ENCODE measurements at regions not wholly inside any gene's neighbourhood (a gene's known extent, or its start where the extent isn't known, plus 50 kb on each side); places are given as distances from the start of the nearest gene placed in this dataset.
"Not testable (repeated sequence)": the region's sequence is repeated elsewhere in the genome, so short reads cannot be mapped to it uniquely, and the experiment has no call there.

- H3K9me3 Mint-ChIP-seq: peaks cover 0 to 10% (median 0%) of the 10 kb centered on the region in 7 donors
- no peak overlapping the region for H3K4me3 Mint-ChIP-seq
- DNase-seq: no peak
- no peaks in the 10 kb centered on the region for H3K36me3 Mint-ChIP-seq
- H3K27me3 Mint-ChIP-seq: peaks cover 0 to 11% (median 10%) of the 10 kb centered on the region in 3 donors
- no peak for ATAC-seq (ENCODE audit: low read depth in 2 of 2)
- H3K27ac Mint-ChIP-seq: no peak overlapping the region
- H3K4me1 Mint-ChIP-seq: no peaks in the 10 kb centered on the region
Measured at GRCh38 chr20:22729180-22729579, 144.8 kb upstream of the FOXA2 start.

GRCh38 chr20:22729616-22730236 lies 145.4 kb upstream of the FOXA2 start:
- Mint-ChIP-seq H3K9me3 (peaks cover 0 to 10% (median 0%) of the 10 kb centered on the region in 7 donors), H3K27me3 (peaks cover 0 to 11% (median 10%) of the 10 kb centered on the region in 3 donors), H3K27ac (peak overlapping the region in 1 of 6 donors; percentile 62), H3K4me3 (no peak overlapping the region), H3K36me3 (no peaks in the 10 kb centered on the region), H3K4me1 (no peaks in the 10 kb centered on the region)
- DNase-seq: no peak
- ATAC-seq (ENCODE audit: low read depth in 2 of 2): no peak

GRCh38 chr20:22732751-22733150 lies 148.4 kb upstream of the FOXA2 start:
- DNase-seq (no peak), ATAC-seq (ENCODE audit: low read depth in 2 of 2) (no peak)
- Mint-ChIP-seq H3K27ac (no peak overlapping the region), H3K9me3 (peaks cover 0 to 13% (median 0%) of the 10 kb centered on the region in 7 donors), H3K4me3 (no peak overlapping the region), H3K4me1 (no peaks in the 10 kb centered on the region), H3K27me3 (peaks cover 0 to 16% (median 11%) of the 10 kb centered on the region in 3 donors), H3K36me3 (no peaks in the 10 kb centered on the region)

GRCh38 chr20:22734946-22735647 lies 150.7 kb upstream of the FOXA2 start:
- not testable (repeated sequence) for H3K4me1 Mint-ChIP-seq; H3K27ac Mint-ChIP-seq; H3K9me3 Mint-ChIP-seq; DNase-seq; H3K36me3 Mint-ChIP-seq; ATAC-seq (ENCODE audit: low read depth in 2 of 2); H3K4me3 Mint-ChIP-seq; H3K27me3 Mint-ChIP-seq

GRCh38 chr20:22740829-22741228 lies 156.5 kb upstream of the FOXA2 start:
- Mint-ChIP-seq H3K36me3 (no peaks in the 10 kb centered on the region), H3K27me3 (peaks cover 0 to 7% (median 0%) of the 10 kb centered on the region in 3 donors), H3K9me3 (peaks cover 0 to 4% (median 0%) of the 10 kb centered on the region in 7 donors), H3K27ac (no peak overlapping the region), H3K4me3 (no peak overlapping the region), H3K4me1 (no peaks in the 10 kb centered on the region)
- no peak for DNase-seq
- no peak for ATAC-seq (ENCODE audit: low read depth in 2 of 2)

GRCh38 chr20:22744341-22745193 lies 160.2 kb upstream of the FOXA2 start:
- ATAC-seq (ENCODE audit: low read depth in 2 of 2) (no peak), DNase-seq (no peak)
- no peak overlapping the region for H3K4me3 Mint-ChIP-seq
- H3K36me3 Mint-ChIP-seq: no peaks in the 10 kb centered on the region
- no peaks in the 10 kb centered on the region for H3K27me3 Mint-ChIP-seq
- H3K9me3 Mint-ChIP-seq: peaks cover 0 to 10% (median 3%) of the 10 kb centered on the region in 7 donors
- H3K27ac Mint-ChIP-seq: no peak overlapping the region
- no peaks in the 10 kb centered on the region for H3K4me1 Mint-ChIP-seq

- Mint-ChIP-seq H3K4me1 (no peaks in the 10 kb centered on the region), H3K9me3 (peaks cover 0 to 10% (median 3%) of the 10 kb centered on the region in 7 donors), H3K4me3 (no peak overlapping the region), H3K27me3 (no peaks in the 10 kb centered on the region), H3K27ac (no peak overlapping the region), H3K36me3 (no peaks in the 10 kb centered on the region)
- ATAC-seq (ENCODE audit: low read depth in 2 of 2) (no peak), DNase-seq (no peak)
Measured at GRCh38 chr20:22745194-22745500, 160.8 kb upstream of the FOXA2 start.

- ATAC-seq (ENCODE audit: low read depth in 2 of 2) (no peak), DNase-seq (no peak)
- H3K4me1 Mint-ChIP-seq: no peaks in the 10 kb centered on the region
- H3K27me3 Mint-ChIP-seq: no peaks in the 10 kb centered on the region
- H3K9me3 Mint-ChIP-seq: peaks cover 0 to 10% (median 4%) of the 10 kb centered on the region in 7 donors
- H3K4me3 Mint-ChIP-seq: no peak overlapping the region
- no peak overlapping the region for H3K27ac Mint-ChIP-seq
- H3K36me3 Mint-ChIP-seq: no peaks in the 10 kb centered on the region
Measured at GRCh38 chr20:22746957-22747356, 162.6 kb upstream of the FOXA2 start.

- peak overlapping the region in 1 of 6 donors; percentile 72 for H3K27ac Mint-ChIP-seq
- no peaks in the 10 kb centered on the region for H3K36me3 Mint-ChIP-seq
- H3K9me3 Mint-ChIP-seq: peaks cover 0 to 4% (median 0%) of the 10 kb centered on the region in 7 donors
- H3K4me1 Mint-ChIP-seq: no peaks in the 10 kb centered on the region
- DNase-seq: no peak
- no peaks in the 10 kb centered on the region for H3K27me3 Mint-ChIP-seq
- no peak for ATAC-seq (ENCODE audit: low read depth in 2 of 2)
- H3K4me3 Mint-ChIP-seq: no peak overlapping the region
Measured at GRCh38 chr20:22752324-22752723, 168.0 kb upstream of the FOXA2 start.

- ATAC-seq (ENCODE audit: low read depth in 2 of 2): no peak
- Mint-ChIP-seq H3K36me3 (no peaks in the 10 kb centered on the region), H3K27ac (no peak overlapping the region), H3K4me3 (no peak overlapping the region), H3K9me3 (peaks cover 0 to 8% (median 0%) of the 10 kb centered on the region in 7 donors), H3K4me1 (peaks cover 0 to 7% (median 0%) of the 10 kb centered on the region in 3 donors), H3K27me3 (no peaks in the 10 kb centered on the region)
- DNase-seq: no peak
Measured at GRCh38 chr20:22757424-22758183, 173.2 kb upstream of the FOXA2 start.

- H3K4me3 Mint-ChIP-seq: no peak overlapping the region
- H3K27me3 Mint-ChIP-seq: no peaks in the 10 kb centered on the region
- ATAC-seq (ENCODE audit: low read depth in 2 of 2) (no peak), DNase-seq (no peak)
- peak overlapping the region in 1 of 6 donors; percentile 37 for H3K27ac Mint-ChIP-seq
- peaks cover 0 to 7% (median 0%) of the 10 kb centered on the region in 3 donors for H3K4me1 Mint-ChIP-seq
- H3K36me3 Mint-ChIP-seq: no peaks in the 10 kb centered on the region
- H3K9me3 Mint-ChIP-seq: peaks cover 0 to 8% (median 0%) of the 10 kb centered on the region in 7 donors
Measured at GRCh38 chr20:22758815-22759214, 174.4 kb upstream of the FOXA2 start.

GRCh38 chr20:22762576-22763256 lies 178.3 kb upstream of the FOXA2 start:
- Mint-ChIP-seq H3K27me3 (peaks cover 0 to 6% (median 0%) of the 10 kb centered on the region in 3 donors), H3K9me3 (peaks cover 0 to 8% (median 0%) of the 10 kb centered on the region in 7 donors), H3K27ac (no peak overlapping the region), H3K4me1 (peaks cover 0 to 7% (median 0%) of the 10 kb centered on the region in 3 donors), H3K4me3 (no peak overlapping the region), H3K36me3 (no peaks in the 10 kb centered on the region)
- no peak for ATAC-seq (ENCODE audit: low read depth in 2 of 2)
- no peak for DNase-seq
